Suppressor macrophage treated with lipopolysaccharide for 1 hour (primary cell): ENCODE measurements at regions not wholly inside any gene's neighbourhood (a gene's known extent, or its start where the extent isn't known, plus 50 kb on each side); places are given as distances from the start of the nearest gene placed in this dataset.
A peak's percentile ranks its signal among the peaks of the same experiment; 100 is the strongest.

Experiments
- DNase-seq, 3 donors: peaks; one replicate each; pipeline ENCODE4 v3.0.0-alpha.2; 2020 to 2022

GRCh38 chr13:72317346-72318109 lies 409.9 kb downstream of the MZT1 start:
- no peak for DNase-seq

- no peak for DNase-seq
Measured at GRCh38 chr13:72316716-72317115, 410.7 kb downstream of the MZT1 start.

GRCh38 chr13:72315312-72315711 lies 412.1 kb downstream of the MZT1 start:
- no peak for DNase-seq

GRCh38 chr13:72314210-72314609 lies 413.2 kb downstream of the MZT1 start:
- DNase-seq: no peak

- DNase-seq: no peak
Measured at GRCh38 chr13:72313546-72313945, 413.9 kb downstream of the MZT1 start.

- DNase-seq: no peak
Measured at GRCh38 chr13:72303941-72304746, 423.3 kb downstream of the MZT1 start.

GRCh38 chr13:72296246-72296645 lies 429.2 kb upstream of the DACH1 start:
- DNase-seq: no peak

GRCh38 chr13:72295153-72295552 lies 428.1 kb upstream of the DACH1 start:
- no peak for DNase-seq

GRCh38 chr13:72293206-72293605 lies 426.2 kb upstream of the DACH1 start:
- no peak for DNase-seq

- no peak for DNase-seq
Measured at GRCh38 chr13:72290962-72291681, 424.1 kb upstream of the DACH1 start.

GRCh38 chr13:72286421-72286820 lies 419.4 kb upstream of the DACH1 start:
- DNase-seq: no peak

- no peak for DNase-seq
Measured at GRCh38 chr13:72284791-72285190, 417.8 kb upstream of the DACH1 start.

- no peak for DNase-seq
Measured at GRCh38 chr13:72261732-72262131, 394.7 kb upstream of the DACH1 start.

- peak in 1 of 3 donors; percentile 12 for DNase-seq
Measured at GRCh38 chr13:72259528-72259927, 392.5 kb upstream of the DACH1 start.

- DNase-seq: no peak
Measured at GRCh38 chr13:72258340-72258981, 391.5 kb upstream of the DACH1 start.

- DNase-seq: peak in 1 of 3 donors; percentile 3
Measured at GRCh38 chr13:72255908-72256307, 388.9 kb upstream of the DACH1 start.

- no peak for DNase-seq
Measured at GRCh38 chr13:72253754-72254153, 386.8 kb upstream of the DACH1 start.

GRCh38 chr13:72246396-72246795 lies 379.4 kb upstream of the DACH1 start:
- no peak for DNase-seq

- no peak for DNase-seq
Measured at GRCh38 chr13:72244788-72245187, 377.8 kb upstream of the DACH1 start.

GRCh38 chr13:72230131-72230530 lies 363.1 kb upstream of the DACH1 start:
- no peak for DNase-seq

GRCh38 chr13:72229067-72229466 lies 362.1 kb upstream of the DACH1 start:
- DNase-seq: no peak

GRCh38 chr13:72221276-72221962 lies 354.4 kb upstream of the DACH1 start:
- DNase-seq: peak in 1 of 3 donors; percentile 33
